Left ventricle myocardium superior (tissue), 1 donor: ENCODE measurements at regions not wholly inside any gene's neighbourhood (a gene's known extent, or its start where the extent isn't known, plus 50 kb on each side); places are given as distances from the start of the nearest gene placed in this dataset.
"Not testable (repeated sequence)": the region's sequence is repeated elsewhere in the genome, so short reads cannot be mapped to it uniquely, and the experiment has no call there.

Source experiments
- ATAC-seq: fragments of 200-7000 bp; cut with Tn5 transposase; one replicate; pipeline ENCODE4 v1.9.1; 2020; ENCODE audit warnings: mild to moderate bottlenecking, moderate library complexity
- DNase-seq: peaks from one replicate; pipeline ENCODE4 v3.0.0-alpha.2; 2020
- intact Hi-C: fragments of 100-400 bp; cut with micrococcal nuclease; formaldehyde crosslinking; loops from one replicate; pipeline ENCODE4 v1.11.0; 2022
- donor health status: DM: no; HTN: yes; CAD: no; lungs with severe emphysema.

- intact Hi-C loops: no loop called here
- DNase-seq (no peak), ATAC-seq (no peak)
Measured at GRCh38 chr1:5140136-5140535, 485.7 kb downstream of the AJAP1 start.

- ATAC-seq (no peak), DNase-seq (no peak)
- intact Hi-C loops: no loop called here
Measured at GRCh38 chr1:5129746-5130355, 475.4 kb downstream of the AJAP1 start.

DNA sequence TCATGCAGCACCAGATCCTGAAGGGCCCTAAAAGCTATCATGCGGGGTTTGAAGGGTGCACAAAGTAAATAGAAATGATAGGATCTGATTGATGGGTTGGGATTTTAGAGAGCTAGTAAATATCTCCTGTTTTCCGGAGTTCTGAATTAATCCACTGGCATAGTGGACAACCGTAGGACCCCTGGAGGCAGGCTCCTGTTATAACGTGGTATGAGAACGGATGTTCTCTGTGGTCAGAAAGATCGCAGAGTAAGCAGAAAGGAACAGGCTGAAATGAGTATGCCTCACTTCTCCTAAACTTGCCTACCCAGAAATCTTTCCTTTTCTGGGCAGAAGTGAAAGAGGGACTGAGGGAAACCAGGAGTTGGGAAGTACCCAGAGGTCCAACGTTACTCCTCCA is 470.8 kb downstream of the AJAP1 start:
- intact Hi-C loops: no loop called here
- ATAC-seq (no peak), DNase-seq (no peak)

- intact Hi-C loops: no loop called here
- ATAC-seq (no peak), DNase-seq (no peak)
Measured at GRCh38 chr1:5120559-5120958, 466.1 kb downstream of the AJAP1 start.

- ATAC-seq: no peak
- intact Hi-C loops: no loop called here
- no peak for DNase-seq
Measured at GRCh38 chr1:5119366-5120234, 465.2 kb downstream of the AJAP1 start.

GRCh38 chr1:5118771-5119170 is 464.4 kb downstream of the AJAP1 start:
- intact Hi-C loops, ATAC-seq, DNase-seq: not testable (repeated sequence)

DNA sequence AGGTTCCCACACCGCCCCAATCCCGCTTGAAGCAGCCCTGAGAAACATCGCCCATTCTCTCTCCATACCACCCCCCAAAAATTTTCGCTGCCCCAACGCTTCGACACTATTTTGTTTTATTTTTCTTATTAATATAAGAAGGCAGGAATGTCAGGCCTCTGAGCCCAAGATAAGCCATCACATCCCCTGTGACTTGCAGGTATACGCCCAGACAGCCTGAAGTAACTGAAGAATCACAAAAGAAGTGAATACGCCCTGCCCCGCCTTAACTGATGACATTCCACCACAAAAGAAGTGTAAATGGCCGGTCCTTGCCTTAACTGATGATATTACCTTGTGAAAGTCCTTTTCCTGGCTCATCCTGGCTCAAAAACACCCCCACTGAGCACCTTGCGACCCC is 463.9 kb downstream of the AJAP1 start:
- intact Hi-C loops, ATAC-seq, DNase-seq: not testable (repeated sequence)

DNA sequence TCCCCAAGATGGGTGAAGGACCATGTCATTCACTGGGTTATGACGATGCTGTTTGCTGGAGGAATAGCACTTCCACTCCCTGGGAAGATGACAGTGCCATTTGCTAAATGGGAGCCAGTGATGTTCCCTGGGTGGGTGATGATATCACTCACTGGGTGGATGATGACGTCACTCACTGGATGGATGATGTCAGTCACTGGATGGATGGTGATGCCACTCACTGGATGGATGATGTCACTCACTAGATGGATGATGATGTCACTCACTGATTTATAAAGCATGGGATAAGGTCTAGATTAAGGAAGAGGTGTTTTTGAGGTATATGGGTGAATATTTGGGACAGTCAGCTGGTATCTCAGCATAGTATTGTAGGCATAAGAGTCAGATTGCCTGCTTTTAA is 457.2 kb downstream of the AJAP1 start:
- ATAC-seq: no peak
- intact Hi-C loops: no loop called here

GRCh38 chr1:5110508-5110907 is 456.1 kb downstream of the AJAP1 start:
- DNase-seq (no peak), ATAC-seq (no peak)
- intact Hi-C loops: no loop called here

More for the DNA sequence above, 457.2 kb downstream of the AJAP1 start:
- no peak for DNase-seq

DNA sequence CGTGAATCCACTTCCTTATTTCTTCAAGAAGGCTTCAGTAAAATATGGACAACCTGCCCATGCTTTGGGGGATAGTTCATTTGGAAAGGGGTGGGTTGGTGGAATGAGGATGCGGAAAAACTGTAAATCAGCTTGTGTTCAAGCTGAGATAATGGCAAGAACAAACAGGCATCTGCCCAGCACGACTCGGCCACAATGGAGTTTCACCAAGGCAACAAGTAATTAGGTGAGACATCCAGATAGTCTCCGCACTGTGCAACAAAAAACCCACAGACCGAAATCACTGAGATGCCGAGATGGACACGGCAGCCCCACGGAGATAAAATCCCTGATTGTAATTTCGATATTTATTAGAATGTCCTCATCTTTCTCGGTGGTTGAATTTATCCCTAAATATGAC is 455.2 kb downstream of the AJAP1 start:
- intact Hi-C loops: no loop called here
- DNase-seq (no peak), ATAC-seq (no peak)

DNA sequence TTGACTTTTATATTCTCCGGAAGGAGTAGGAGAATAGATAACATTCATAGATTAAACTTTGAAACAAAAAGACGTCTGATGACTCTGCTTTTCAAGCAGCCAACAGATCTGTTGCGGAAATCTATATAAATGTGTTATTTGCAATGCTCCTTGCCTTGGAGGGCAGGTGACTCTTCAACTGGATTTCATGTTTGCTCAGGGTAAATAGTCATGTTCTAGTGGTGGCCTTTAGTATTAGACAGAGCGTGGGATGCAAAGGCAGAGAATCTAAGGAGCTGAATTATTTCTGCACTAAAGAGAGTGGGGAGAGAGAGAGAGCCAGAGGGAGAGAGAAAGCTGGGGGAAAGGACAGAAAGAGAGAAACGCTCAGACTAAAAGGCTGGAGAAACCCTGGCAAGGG is 454.3 kb downstream of the AJAP1 start:
- DNase-seq (no peak), ATAC-seq (no peak)
- intact Hi-C loops: no loop called here

- intact Hi-C loops: no loop called here
- DNase-seq (no peak), ATAC-seq (no peak)
Measured at GRCh38 chr1:5105744-5106143, 451.3 kb downstream of the AJAP1 start.

DNA sequence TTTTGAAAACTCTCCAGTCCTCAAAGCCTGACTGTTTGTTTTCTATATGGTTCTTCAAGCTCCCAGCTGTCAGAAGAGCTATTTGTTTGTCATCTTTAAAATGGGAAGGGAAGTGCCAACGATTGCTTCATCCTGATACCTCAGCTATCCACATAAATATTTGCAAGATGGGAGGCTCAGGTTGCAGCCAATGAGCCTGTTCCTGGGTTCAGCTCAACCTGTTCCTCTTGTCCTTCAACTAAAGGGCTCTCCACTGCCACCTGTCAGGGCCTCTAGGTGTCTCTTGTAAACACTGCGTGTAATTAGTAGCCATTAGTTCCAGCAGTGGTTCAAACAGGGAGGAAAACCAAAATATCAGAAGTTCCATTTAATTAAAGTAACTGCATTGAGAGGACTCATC is 445.1 kb downstream of the AJAP1 start:
- no peak for DNase-seq
- intact Hi-C loops: no loop called here
- no peak for ATAC-seq

GRCh38 chr1:5098981-5099385 is 444.6 kb downstream of the AJAP1 start:
- DNase-seq (no peak), ATAC-seq (no peak)

DNA sequence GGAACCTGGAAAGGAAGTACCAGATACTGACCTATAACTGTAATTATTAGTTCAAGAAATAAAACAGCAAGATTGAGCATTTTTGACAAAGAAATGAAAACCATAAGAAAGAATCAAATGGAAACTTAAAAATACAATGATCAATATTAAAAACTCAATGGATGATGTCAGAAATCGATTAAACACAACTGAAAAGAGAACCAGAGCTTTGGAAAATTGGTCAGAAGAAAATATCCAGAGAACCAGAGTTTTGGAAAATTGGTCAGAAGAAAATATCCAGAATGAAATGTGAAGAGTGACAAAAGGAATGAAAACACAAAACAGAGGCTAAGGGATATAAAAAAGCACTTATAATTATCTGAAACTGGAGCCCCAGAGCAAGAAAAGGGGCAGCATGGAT is 438.6 kb downstream of the AJAP1 start:
- DNase-seq: no peak
- intact Hi-C loops: no loop called here
- ATAC-seq: no peak

More at GRCh38 chr1:5098981-5099385, 444.6 kb downstream of the AJAP1 start:
- intact Hi-C loops: no loop called here

- DNase-seq (no peak), ATAC-seq (no peak)
- intact Hi-C loops: no loop called here
Measured at GRCh38 chr1:5084676-5085075, 430.3 kb downstream of the AJAP1 start.

DNA sequence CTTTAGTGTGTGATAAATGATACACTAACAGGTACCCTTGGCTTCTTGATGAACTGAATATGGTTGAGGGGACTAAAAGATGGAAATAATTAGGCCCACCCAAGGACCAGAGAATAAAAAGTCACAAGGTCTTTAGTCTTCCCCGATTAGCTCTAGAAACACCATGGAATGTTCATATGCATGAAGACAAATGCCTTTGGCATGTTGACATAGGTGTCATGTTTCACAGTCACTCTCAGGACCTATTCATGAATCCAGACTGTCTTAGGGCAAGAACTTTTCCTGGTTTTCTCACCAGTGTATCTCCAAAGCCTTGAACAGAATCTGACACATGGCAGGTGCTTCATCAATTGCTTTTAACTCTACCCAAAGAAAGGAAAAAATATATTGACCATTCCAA is 412.8 kb downstream of the AJAP1 start:
- intact Hi-C loops: no loop called here
- no peak for DNase-seq
- no peak for ATAC-seq

- no peak for ATAC-seq
- no peak for DNase-seq
- intact Hi-C loops: no loop called here
Measured at GRCh38 chr1:5053744-5054143, 399.3 kb downstream of the AJAP1 start.

GRCh38 chr1:5029136-5029535 is 374.7 kb downstream of the AJAP1 start:
- DNase-seq (no peak), ATAC-seq (no peak)
- intact Hi-C loops: no loop called here

- intact Hi-C loops: no loop called here
- DNase-seq (no peak), ATAC-seq (no peak)
Measured at GRCh38 chr1:5012249-5012648, 357.8 kb downstream of the AJAP1 start.

GRCh38 chr1:5010656-5011055 is 356.2 kb downstream of the AJAP1 start:
- intact Hi-C loops: no loop called here
- DNase-seq (no peak), ATAC-seq (no peak)
